ENCODE measurements at regions not wholly inside any gene's neighbourhood (a gene's known extent, or its start where the extent isn't known, plus 50 kb on each side); places are given as distances from the start of the nearest gene placed in this dataset.

DNA sequence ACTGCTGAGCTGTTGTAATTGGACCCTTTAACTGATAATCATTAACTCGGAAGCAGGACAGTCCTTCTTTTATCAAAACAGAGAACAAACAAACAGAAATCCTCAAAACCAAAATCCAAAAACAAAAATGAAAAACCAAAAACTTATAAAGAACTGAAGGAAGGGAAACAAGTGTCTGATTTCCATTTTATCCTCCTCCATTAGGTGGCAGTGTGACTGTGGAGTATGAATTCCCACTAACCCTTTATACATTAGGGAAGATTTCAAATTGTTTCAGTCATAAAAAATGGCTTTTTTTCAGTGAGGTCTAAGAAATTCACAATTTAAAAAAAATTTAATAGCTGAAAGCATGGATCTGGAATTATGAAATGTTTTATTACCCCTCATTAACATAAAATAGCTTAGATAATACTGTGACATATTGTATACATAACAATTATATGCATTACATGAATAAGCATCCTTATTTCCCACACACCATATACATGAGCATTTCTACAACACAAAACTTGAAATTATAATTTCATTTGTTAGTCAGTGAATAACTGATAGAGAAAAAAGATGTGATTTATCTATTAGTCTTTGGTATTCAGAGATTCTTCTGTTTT lies 1074.3 kb upstream of the PCDH9 start:
- TF ChIP-seq, protein P1, sequence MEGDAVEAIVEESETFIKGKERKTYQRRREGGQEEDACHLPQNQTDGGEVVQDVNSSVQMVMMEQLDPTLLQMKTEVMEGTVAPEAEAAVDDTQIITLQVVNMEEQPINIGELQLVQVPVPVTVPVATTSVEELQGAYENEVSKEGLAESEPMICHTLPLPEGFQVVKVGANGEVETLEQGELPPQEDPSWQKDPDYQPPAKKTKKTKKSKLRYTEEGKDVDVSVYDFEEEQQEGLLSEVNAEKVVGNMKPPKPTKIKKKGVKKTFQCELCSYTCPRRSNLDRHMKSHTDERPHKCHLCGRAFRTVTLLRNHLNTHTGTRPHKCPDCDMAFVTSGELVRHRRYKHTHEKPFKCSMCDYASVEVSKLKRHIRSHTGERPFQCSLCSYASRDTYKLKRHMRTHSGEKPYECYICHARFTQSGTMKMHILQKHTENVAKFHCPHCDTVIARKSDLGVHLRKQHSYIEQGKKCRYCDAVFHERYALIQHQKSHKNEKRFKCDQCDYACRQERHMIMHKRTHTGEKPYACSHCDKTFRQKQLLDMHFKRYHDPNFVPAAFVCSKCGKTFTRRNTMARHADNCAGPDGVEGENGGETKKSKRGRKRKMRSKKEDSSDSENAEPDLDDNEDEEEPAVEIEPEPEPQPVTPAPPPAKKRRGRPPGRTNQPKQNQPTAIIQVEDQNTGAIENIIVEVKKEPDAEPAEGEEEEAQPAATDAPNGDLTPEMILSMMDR (IDR thresholded peaks at IDR 0.05; ENCODE audit: unreplicated experiment) = peak; percentile 74
- Mint-ChIP-seq H3K9me3 (ENCODE audit: low read depth) (no peaks in the 10 kb centered on the region), H3K4me3 (ENCODE audit: low read depth) (no peak overlapping the region), H3K27me3 (no peaks in the 10 kb centered on the region), H3K4me1 (ENCODE audit: low read depth) (peaks cover 5% of the 10 kb centered on the region), H3K36me3 (ENCODE audit: insufficient read depth) (no peaks in the 10 kb centered on the region), H3K27ac (no peak overlapping the region)
- no peak for DNase-seq (ENCODE audit: low spot score, unreplicated experiment)

DNA sequence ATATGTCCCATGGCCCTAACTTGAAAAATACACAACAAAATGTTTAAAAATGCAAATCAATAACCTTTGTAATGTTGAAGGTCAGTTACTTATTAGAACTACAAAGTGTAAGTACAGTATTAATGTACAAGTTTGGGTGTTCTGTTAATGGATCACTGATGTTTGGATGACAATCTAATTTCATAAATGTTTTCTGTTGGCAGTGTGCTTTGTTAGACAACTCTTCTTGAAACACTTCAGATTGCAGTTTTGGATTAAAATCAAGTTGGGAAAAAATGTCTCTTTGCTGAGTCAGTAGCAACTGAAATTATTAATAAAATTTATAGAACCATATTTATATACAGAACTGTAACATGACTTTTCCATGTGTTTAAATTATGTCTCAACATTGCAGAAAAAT lies 1063.5 kb upstream of the PCDH9 start:
- TF ChIP-seq, protein P1 (IDR thresholded peaks at IDR 0.05; ENCODE audit: unreplicated experiment) = no peak

DNA sequence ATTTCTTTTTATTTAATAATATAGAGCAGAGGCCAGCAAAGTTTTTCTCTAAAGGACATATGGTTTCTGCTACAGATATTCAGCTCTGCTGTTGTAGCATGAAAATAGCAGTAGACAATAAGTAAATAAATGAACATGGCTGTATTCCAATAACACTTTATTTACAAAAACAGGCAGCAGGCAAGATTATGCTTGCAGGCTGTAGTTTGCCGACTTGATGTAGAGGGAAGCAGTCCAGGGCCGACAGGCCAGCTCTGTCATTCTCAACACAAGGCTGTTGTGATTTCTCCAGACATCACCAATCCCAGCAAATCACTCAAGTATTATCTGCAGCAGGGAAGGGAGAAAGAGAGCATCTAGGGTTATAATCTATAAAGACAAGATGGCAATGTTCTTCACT lies 1062.5 kb upstream of the PCDH9 start:
- no peak for DNase-seq (ENCODE audit: low spot score, unreplicated experiment)
- Mint-ChIP-seq H3K9me3 (ENCODE audit: low read depth) (no peaks in the 10 kb centered on the region), H3K4me1 (ENCODE audit: low read depth) (no peaks in the 10 kb centered on the region), H3K4me3 (ENCODE audit: low read depth) (no peak overlapping the region), H3K36me3 (ENCODE audit: insufficient read depth) (no peaks in the 10 kb centered on the region), H3K27me3 (no peaks in the 10 kb centered on the region), H3K27ac (no peak overlapping the region)
- TF ChIP-seq, protein P1 (IDR thresholded peaks at IDR 0.05; ENCODE audit: unreplicated experiment) = no peak

More for the DNA sequence above, 1063.5 kb upstream of the PCDH9 start:
- no peaks in the 10 kb centered on the region for H3K4me1 Mint-ChIP-seq (ENCODE audit: low read depth)
- no peak overlapping the region for H3K4me3 Mint-ChIP-seq (ENCODE audit: low read depth)
- no peaks in the 10 kb centered on the region for H3K9me3 Mint-ChIP-seq (ENCODE audit: low read depth)
- no peaks in the 10 kb centered on the region for H3K36me3 Mint-ChIP-seq (ENCODE audit: insufficient read depth)
- no peaks in the 10 kb centered on the region for H3K27me3 Mint-ChIP-seq
- no peak overlapping the region for H3K27ac Mint-ChIP-seq
- DNase-seq (ENCODE audit: low spot score, unreplicated experiment) = no peak

DNA sequence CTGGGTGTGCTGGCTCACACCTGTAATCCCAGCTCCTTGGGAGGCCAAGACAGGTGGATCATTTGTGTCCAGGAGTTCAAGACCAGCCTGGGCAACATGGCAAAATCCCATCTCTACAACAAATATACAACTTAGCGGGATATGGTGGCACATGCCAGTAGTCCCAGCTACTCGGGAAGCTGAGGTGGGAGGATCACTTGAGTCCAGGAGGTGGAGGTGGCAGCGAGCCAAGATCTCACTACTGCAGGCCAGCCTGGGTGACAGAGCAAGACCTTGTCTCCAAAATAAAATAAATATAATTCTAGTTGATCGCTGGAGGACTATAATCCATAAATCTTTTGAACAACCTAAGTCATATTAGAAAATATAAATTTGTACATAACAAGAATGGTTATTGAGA lies 1061.5 kb upstream of the PCDH9 start:
- no peak overlapping the region for H3K27ac Mint-ChIP-seq
- no peaks in the 10 kb centered on the region for H3K36me3 Mint-ChIP-seq (ENCODE audit: insufficient read depth)
- no peaks in the 10 kb centered on the region for H3K9me3 Mint-ChIP-seq (ENCODE audit: low read depth)
- H3K4me3 Mint-ChIP-seq (ENCODE audit: low read depth) = no peak overlapping the region
- no peaks in the 10 kb centered on the region for H3K27me3 Mint-ChIP-seq
- no peak for DNase-seq (ENCODE audit: low spot score, unreplicated experiment)
- no peaks in the 10 kb centered on the region for H3K4me1 Mint-ChIP-seq (ENCODE audit: low read depth)
- TF ChIP-seq, protein P1 (IDR thresholded peaks at IDR 0.05; ENCODE audit: unreplicated experiment) = no peak

DNA sequence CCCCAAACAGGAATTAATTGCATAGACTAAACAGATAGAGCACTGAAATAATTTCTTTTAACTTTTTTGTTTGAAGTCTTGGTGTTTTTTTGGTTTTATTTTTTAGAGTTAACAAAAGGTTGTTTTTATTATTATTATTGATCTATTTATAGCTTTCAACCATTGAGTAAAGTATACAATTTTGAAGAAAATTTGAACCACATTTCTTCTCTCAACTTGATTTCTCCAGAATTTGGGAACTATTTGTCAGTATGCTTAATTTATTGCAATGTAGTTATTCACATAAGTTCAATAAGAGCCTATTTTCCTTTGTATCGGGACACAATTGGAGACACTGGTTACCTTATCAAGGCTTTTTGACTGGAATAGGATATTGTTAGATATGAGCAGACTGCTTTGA lies 1045.6 kb upstream of the PCDH9 start:
- Mint-ChIP-seq H3K4me3 (ENCODE audit: low read depth) (no peak overlapping the region), H3K9me3 (ENCODE audit: low read depth) (peaks cover 17% of the 10 kb centered on the region), H3K4me1 (ENCODE audit: low read depth) (no peaks in the 10 kb centered on the region), H3K27ac (no peak overlapping the region), H3K27me3 (no peaks in the 10 kb centered on the region), H3K36me3 (ENCODE audit: insufficient read depth) (peaks cover 3% of the 10 kb centered on the region)
- DNase-seq (ENCODE audit: low spot score, unreplicated experiment) = no peak
- TF ChIP-seq, protein P1 (IDR thresholded peaks at IDR 0.05; ENCODE audit: unreplicated experiment) = no peak

All from progenitor cell of endocrine pancreas (in vitro differentiated cells).